PC-3 (cell line): ENCODE measurements at regions not wholly inside any gene's neighbourhood (a gene's known extent, or its start where the extent isn't known, plus 50 kb on each side); places are given as distances from the start of the nearest gene placed in this dataset.

Experiments used
- CTCF ChIP-seq: fragments of 300-600 bp; sonication (generic); conservative IDR thresholded peaks from 2 replicates; pipeline ENCODE4 v1.5.1; 2017; ENCODE audit warnings: antibody characterized with exemption, low read depth, mild to moderate bottlenecking, low read length
- EZH2 ChIP-seq: fragments of 300-600 bp; sonication (generic); IDR thresholded peaks from one replicate; pipeline ENCODE4 v1.6.1; 2017; ENCODE audit warnings: antibody characterized with exemption, mild to moderate bottlenecking, low read length; ENCODE audit not compliant: unreplicated experiment

GRCh38 chr6:165184192-165184979 lies 125.0 kb downstream of the C6orf118 start:
- TF ChIP-seq CTCF (no peak), EZH2 (no peak)
